HG02870 (cell line): ENCODE measurements at regions not wholly inside any gene's neighbourhood (a gene's known extent, or its start where the extent isn't known, plus 50 kb on each side); places are given as distances from the start of the nearest gene placed in this dataset.
"Not testable (repeated sequence)": the region's sequence is repeated elsewhere in the genome, so short reads cannot be mapped to it uniquely, and the experiment has no call there.

Experiments used
- ATAC-seq: cut with Tn5 transposase; IDR thresholded peaks from one replicate; pipeline ENCODE4 v1.9.1; 2021; ENCODE audit warnings: mild to moderate bottlenecking, moderate library complexity; ENCODE audit not compliant: unreplicated experiment

DNA sequence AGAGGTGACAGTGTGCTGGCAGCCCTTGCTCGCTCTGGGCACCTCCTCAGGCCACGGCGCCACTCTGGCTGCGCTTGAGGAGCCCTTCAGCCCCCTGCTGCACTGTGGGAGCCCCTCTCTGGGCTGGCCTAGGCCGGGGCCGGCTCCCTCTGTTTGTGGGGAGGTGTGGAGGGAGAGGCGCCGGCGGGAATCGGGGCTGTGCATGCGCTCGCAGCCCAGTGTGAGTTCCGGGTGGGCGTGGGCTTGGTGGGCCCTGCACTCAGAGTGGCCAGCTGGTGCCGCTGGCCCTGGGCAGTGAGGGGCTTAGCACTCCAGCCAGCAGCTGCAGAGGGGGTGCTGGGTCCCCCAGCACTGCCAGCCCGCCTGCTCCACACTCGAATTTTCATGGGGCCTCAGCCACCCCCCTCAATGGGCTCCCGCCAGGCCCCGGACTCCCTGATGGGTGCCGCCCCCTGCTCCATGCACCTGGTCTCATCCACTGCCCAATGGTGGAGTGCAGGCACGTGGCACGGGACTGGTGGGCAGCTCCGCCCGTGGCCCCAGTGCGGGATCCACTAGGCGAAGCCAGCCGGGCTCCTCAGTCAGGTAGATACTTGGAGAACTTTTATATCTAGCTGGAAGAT is 96.7 kb upstream of the BET1 start:
- ATAC-seq, result no peak

DNA sequence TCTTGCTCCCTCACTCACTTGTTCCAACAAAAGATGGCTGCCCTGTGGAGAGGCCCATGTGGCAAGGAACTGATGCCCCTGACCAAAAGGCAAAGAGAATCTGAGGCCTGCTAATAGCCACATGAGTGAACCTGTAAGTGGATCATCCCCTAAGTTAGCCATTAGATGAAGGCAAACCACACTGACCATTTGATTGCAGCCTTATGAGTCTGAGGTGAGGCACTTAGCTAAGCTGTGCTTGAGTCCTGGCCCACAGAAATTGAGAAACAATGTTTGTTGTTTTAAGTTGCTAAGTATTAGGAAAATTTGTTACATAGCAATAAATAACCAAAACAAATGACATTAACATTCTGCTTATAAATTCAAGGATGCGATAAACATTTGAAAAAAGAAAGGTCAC is 100.1 kb upstream of the BET1 start:
- no peak for ATAC-seq

DNA sequence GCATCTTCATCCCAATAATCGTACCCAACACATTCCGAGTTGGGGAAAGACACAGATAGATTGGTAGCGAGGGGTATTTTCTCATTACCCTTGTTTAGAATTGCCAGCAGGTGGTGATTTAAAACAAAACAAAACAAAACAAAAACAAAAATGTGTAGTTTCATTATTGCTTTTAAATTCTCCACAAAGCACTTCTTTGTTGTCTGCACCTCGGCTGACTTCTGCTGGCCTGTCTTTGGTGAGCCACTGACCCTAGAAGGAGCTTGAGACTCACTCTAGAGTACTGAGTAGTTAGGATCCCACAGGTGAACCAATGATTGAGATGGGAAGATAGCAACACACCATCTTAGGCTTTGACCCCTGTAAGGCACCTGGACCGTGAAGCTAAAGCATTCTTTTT is 105.4 kb upstream of the BET1 start:
- ATAC-seq, result no peak

DNA sequence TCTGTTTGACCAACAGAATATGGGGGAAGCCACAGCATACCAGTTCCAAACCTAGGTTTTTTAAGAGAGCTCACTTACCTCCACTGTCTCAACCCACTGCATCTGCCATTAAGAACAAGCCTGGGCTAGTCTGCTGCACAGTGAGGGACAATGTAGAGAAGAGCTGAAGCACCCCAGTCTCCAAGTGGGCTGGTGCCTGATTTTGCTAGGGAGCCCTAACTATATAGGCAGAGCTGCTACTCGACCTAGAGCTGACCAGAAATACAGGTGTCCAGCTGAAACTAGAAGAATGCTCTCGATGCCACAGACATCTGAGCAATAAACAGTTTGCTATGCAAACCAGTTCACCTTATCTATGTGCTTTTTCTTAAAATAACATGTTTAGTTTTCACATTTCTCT is 106.9 kb upstream of the BET1 start:
- peak; percentile 61 for ATAC-seq

DNA sequence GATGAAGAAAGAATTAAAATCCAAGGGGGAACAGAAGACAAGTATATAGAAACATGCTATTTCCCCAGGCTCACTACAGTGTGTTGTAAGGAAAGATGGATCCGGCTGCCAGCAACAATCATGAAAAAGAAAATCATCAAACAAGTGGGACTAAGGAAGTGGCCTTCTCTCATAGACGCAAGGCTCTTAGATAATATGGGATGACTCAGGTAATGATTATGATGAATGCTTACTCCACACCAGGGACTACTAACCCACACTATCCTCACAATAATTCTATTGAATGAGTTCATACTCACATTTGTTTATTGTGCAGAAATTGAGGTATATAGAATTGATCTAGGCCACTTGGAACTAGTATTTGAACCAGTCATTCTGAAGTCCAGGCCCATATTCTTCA is 111.2 kb upstream of the BET1 start:
- ATAC-seq, result no peak

DNA sequence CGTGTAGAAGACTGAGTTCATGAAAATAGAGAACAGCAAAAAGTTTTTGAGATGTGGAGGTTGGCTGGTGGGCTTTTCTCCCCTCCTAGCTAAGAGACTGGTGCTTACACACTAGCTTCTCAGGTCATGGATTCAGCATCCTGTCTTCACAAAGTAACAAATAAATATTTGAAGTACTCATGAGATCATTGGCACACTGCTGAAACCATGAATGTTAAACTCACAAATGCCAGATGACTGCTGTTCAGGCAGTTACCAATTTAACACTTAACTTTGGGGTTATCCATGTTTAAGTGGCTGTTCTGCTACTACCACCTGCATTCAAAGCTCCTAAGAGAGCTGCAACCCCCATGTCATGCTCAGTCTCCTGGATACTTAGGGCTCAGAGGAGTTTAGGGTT is 119.0 kb upstream of the BET1 start:
- ATAC-seq, result no peak

DNA sequence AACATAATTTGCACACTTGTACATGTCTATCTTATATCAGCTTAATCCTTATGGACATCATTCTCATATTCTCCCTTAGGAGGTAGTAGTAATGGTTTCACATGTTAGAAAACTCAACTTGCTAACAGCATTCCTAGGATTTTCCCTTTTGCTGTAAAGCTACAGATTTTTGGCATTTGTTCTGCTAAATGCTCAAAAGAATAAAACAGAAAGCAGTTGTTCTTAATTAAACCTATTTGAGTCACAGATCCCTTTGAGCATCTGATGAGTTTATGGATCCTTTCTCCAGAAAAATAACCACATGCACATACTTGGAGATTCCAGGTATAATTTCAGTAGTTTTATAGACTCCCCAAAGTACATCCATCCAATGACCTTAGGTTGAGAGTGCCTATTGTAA is 122.9 kb upstream of the BET1 start:
- no peak for ATAC-seq

DNA sequence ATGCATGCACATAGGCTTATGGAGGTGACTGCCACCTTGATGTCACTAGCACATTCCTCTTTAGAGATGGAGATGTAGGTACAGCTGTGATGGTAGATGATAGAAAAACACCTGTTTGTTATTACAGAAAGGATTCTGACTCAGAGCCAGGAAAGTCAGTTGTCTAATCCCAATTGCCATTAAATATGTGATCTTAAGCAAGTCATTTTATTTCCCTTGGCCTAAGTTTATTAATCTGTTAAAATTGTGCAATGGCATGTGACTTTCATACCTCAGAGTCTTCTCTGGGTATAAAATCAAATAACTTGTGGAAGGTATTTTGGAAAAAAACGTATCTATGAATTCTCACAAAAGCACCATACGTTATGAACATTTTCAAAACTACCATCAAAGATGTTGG is 123.9 kb upstream of the BET1 start:
- ATAC-seq, result no peak

DNA sequence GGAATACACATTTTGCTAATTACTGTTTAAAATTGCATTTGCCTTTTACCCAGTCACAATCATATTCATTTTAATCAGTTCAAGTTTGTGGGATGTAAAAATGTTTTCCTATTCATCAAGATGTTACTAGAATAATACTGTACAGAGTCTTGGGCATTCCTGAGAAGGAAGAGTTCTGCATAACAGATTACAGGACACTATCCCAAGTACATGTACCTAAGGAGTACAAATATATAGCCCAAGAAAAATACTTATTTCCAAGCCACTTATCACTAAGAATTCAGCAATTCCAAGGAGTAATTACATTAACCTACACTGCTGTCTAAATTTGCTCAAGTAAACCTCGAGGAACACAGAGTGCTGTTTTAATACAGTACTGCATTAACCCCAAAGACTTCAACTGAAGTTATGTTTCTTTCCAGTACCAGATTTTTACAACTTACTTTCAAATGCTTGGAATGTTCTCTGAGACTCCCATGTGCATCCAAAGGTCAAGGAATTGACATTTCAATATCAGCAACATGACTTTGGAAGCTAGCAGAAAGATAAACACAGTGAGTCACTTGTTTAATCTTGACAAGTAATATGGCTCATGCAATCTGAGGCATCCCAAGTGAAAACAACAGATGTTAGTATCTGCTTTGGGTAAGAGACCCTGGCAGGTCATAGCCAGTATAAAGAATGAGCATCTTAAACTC is 125.4 kb upstream of the BET1 start:
- ATAC-seq, result no peak

DNA sequence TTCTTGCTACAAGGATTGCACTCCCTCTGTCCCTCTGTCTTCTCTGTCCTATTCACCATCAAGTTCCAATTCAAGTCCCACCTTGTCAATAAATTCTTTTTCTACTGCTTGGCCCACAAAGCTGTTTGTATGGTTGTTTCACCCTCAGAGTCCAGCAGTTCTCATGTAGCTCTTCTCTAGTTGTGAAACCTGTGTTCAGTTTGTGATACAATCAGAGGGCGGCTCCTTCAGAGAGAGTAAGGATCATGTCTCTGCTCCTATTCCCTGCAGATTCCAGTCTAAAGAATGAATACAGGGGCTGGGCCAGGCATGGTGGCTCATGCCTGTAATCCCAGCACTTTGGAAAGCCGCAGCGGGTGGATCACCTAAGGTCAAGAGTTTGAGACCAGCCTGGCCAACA is 126.6 kb upstream of the BET1 start:
- no peak for ATAC-seq

DNA sequence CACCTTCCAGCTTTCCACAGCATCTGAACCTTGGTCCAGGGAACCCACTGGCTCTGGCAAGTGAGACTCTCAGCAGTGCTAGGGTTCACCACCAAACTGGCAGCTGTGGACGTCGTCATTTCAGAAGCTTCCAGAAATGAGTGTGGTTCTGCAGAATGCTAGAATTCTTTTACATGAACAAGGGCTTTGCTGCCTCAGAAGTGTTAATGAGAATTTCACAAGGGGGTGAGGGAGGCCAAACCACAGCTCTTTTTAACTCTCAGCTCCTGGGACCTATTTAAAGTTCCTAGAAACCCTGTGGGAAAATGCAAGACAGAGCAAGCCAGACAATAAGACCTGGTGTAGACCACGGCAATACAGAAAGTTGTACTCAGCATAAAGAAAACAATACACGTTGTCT is 129.3 kb upstream of the BET1 start:
- ATAC-seq, result peak; percentile 61

DNA sequence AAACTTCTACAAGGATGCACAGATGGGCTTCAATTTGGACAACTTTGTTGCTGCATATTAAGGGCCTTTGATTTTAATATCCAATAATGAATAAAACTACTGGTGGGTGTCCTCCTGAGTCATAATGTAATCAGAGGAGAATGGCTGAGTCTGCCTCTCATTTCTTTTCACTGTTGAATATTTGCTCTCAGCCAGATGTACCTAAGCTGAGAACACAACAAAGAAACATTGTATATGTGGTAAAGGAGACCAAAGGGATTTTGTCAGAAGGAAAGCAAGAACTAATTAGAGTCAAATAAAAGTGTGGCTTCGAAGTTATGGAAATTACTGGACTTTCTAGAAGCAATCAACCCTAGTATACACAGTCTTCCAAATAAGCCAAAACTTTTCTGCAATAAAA is 131.0 kb upstream of the BET1 start:
- ATAC-seq, result no peak

DNA sequence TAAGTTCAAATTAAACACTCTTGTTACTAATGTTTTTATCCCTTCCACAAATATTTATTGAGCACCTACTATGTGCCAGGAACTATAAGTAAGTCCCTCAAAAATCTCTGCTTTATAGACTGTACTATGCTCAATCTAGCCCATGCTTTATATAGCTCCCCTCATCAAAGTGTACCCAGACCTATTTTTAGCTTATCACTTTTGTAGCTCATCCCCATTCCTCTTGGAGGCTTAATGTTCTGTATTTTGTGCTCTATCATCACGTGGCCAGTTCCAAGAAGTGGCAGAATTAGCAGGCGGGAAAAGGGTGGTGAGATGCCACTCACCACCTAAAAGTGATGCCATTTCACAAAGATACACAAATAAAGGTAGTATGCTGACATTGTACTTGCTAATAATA is 138.1 kb upstream of the BET1 start:
- ATAC-seq, result no peak

DNA sequence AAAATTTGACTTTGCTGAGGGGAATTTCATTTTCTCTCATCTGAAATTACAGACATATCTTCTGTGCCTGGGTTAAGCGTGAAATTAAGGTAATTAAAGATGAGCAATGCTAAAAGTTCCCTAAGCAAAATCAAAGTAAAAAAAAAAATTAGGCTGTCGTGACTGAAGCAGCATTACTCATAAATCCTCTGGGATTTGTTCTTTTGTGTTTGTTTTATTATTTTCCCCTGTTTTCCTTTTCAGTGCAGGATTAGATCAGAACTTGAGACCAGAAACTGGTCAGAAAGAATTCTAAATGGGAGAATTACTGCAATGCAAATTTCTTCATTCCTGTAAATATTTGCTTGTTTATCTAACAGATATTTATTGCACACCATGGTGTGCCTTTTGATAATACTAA is 141.4 kb upstream of the BET1 start:
- ATAC-seq, result no peak

DNA sequence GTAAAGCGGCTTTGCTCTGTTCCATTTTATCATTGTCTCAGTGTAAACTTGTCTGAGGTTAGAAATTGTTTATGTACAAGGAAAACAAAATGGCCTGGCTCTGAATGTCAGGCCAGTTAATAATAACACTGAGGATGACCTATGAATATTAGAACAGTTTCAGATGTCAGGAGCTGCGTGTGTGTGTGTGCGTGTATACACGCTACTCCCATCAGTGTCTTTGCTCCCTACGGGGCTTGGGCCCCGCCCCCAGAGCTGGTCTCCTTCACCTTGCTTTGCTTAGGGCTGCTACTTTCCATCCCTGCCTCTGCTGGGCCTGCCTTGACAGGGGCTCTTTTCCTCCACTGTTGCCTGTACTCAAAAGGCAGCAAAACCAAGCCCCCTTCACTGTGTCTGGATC is 142.3 kb upstream of the BET1 start:
- no peak for ATAC-seq

DNA sequence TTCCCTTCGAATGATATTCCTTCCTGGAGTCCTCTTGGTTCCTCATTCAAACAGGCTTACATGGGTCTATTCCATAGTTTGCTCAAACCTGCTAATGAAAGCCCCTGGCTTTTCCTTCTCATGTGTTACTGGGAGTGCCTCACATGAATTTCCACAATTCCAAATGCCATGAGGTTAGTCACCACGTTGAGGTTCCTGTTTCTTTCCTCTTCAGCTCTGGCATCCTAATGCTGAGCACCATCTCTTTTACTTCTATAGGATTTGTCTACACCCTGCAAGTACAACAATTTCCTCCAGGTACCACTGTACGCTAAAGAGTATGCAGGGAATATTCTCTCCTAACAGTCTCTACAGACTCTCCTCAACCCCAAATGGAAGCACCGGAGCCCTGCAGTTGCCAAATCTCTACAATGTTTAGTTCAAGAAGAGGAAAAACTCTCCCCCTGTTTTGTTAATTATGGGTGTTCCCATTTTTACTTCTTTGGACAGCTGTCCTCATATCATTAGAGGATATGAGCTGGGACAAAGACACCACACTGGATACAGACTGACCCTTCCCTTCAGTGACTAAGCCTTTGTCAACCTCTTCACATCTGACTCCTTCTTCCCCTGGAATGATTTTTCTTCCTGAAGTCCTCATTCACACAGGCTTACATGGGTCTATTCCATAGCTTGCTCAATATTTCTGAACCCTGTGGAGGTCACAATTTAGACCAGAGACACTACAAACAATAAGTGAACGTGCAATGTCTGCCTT is 145.8 kb upstream of the BET1 start:
- ATAC-seq, result no peak

DNA sequence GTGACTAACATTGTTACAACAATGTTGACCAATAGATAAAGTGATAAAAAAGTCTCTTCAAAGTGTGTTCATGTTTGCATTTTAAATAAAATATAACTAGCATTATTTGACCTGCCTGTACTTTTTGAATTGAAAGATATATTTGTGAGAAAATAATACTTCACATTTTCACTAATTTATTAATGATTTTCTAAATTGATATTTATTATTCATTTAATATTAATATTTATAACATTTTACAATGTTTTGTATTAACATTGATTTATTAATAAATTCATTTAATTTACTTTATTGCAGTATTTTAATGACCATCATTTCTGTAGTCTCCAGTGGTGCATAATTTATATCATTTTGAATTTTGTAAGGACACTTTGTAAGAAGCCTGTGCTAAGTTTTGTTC is 150.0 kb upstream of the BET1 start:
- no peak for ATAC-seq

DNA sequence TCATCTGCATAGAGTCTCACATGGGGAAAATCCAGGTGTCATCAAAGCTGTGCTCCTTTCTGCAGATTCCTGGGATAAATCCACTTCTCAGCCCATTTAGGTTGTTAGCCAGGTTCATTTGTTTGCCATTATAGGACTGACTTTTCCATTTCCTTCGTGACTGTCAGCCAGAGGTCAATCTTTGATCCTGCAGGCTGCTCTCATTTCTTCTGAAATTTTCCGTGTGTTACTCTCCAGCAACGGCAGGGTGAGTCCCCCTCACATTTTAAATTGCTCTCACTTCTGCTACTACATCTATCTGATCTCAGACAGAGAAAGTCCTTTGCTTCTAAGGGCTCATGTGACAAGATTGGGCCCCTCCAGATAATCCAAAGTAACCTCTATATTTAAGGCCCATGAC is 150.7 kb upstream of the BET1 start:
- no peak for ATAC-seq

DNA sequence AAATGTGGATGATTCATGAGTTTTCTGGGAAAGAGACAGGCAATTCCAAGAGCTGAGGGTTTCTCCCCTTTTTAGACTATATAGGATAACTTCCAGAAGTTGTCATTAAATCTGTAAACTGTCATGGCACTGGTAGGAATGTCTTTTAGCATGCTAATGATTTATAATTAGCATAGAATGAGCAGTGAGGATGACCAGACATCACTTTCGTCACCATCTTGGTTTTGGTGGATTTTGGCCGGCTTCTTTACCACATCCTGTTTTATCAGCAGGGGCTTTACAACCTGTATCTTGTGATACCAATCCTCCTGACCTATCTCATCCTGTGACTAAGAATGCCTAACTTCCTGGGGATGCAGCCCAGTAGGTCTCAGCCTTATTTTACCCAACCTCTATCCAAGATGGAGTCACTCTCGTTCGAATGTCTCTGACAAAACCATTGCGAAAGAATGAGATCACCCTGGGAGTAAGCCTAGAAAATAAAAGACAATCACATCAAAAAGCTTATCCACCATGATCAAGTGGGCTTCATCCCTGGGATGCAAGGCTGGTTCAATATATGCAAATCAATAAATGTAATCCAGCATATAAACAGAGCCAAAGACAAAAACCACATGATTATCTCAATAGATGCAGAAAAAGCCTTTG is 153.6 kb upstream of the BET1 start:
- ATAC-seq, result not testable (repeated sequence)

DNA sequence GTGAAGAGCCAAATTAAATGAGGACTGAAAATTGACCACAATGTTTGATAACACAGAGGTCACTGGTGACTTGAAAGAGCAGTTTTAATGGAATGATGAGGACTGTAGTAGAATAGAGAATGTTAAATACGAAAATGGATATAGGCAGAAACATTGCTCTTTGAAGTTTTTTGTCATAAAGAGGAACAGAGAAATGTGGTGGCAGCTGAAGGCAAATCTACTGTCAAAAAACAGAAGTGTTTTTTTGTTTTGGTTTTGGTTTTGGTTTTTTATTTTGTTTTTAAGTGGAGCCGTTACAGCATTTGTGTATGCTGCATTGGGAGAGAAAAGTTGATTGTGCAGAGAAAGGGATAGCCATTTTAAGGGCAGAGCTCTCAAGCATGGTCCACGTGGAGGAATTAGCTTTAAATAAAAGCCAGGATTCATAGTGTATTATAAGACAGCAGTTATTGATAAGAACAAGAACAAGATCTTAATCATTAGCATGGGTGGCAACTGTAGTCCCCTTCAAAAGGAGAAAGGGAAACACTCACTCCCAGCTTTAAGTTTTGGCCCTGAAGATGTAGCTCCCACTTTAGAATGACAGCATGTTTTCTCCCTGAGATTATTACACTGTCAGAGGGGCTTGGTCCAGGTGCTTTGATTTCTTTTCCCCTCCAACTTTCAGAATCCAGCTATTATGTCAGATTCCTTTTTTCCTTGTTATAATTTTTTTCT is 156.7 kb upstream of the BET1 start:
- ATAC-seq, result peak; percentile 99

DNA sequence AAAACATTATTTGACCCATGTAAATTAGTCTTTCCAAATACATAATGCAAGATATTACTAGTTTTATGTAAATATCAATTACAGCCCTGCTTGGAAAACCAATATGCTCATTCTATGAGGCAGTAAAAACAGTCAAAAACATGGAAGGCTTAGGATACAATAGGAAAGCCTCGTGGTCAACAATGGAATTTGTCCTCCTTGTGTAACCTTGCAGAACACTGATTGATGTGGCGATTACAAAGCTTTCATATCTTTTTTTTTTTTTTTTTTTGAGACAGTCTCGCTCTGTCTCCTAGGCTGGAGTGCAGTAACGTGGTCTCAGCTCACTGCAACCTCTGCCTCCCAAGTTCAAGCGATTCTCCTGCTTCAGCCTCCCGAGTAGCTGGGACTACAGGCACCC is 157.3 kb upstream of the BET1 start:
- no peak for ATAC-seq
